Karpas-422 (cell line): ENCODE measurements at regions not wholly inside any gene's neighbourhood (a gene's known extent, or its start where the extent isn't known, plus 50 kb on each side); places are given as distances from the start of the nearest gene placed in this dataset.

Source experiments
- DNase-seq: peaks from one replicate; pipeline ENCODE4 v3.0.0-alpha.2; 2015
- H2AFZ ChIP-seq: fragments of 200-600 bp; sonication (generic); 2 replicates; pipeline ENCODE4 v1.6.1; 2014; ENCODE audit warnings: antibody characterized with exemption, low read length, mixed read lengths
- H3K27ac ChIP-seq: fragments of 200-600 bp; sonication (generic); 2 replicates; pipeline ENCODE4 v1.5.1; 2014; ENCODE audit warnings: mild to moderate bottlenecking, low read length, moderate library complexity
- H3K27me3 ChIP-seq: fragments of 200-600 bp; sonication (generic); 2 replicates; pipeline ENCODE4 v1.6.1; 2014; ENCODE audit warnings: low read length, mixed read lengths
- H3K36me3 ChIP-seq: fragments of 200-600 bp; sonication (generic); 2 replicates; pipeline ENCODE4 v1.6.1; 2014; ENCODE audit warnings: low read length, mixed read lengths; ENCODE audit not compliant: insufficient read depth
- H3K4me1 ChIP-seq: fragments of 200-600 bp; sonication (generic); 2 replicates; pipeline ENCODE4 v1.6.1; 2014; ENCODE audit warnings: mild to moderate bottlenecking, low read length, mixed read lengths
- H3K4me2 ChIP-seq: fragments of 200-600 bp; sonication (generic); 2 replicates; pipeline ENCODE4 v1.6.1; 2014; ENCODE audit warnings: low read length, low read depth, mild to moderate bottlenecking; ENCODE audit not compliant: poor library complexity, severe bottlenecking
- H3K4me3 ChIP-seq: fragments of 200-600 bp; sonication (generic); 2 replicates; pipeline ENCODE4 v1.5.1; 2014; ENCODE audit warnings: mild to moderate bottlenecking, antibody characterized with exemption, low read length, mixed read lengths
- H3K79me2 ChIP-seq: fragments of 200-600 bp; sonication (generic); 2 replicates; pipeline ENCODE4 v1.6.1; 2014; ENCODE audit warnings: mild to moderate bottlenecking, low read length, mixed read lengths
- H3K9ac ChIP-seq: fragments of 200-600 bp; sonication (generic); 2 replicates; pipeline ENCODE4 v1.6.0; 2014; ENCODE audit warnings: low read length
- H3K9me2 ChIP-seq: fragments of 200-600 bp; sonication (generic), shearing (Covaris generic); replicated peaks from 2 replicates; pipeline ENCODE4 v1.6.0; 2014; ENCODE audit warnings: mild to moderate bottlenecking, low read length, moderate library complexity; ENCODE audit not compliant: insufficient read depth
- H3K9me3 ChIP-seq: fragments of 300-700, 200-600 bp; sonication (generic); 2 replicates; pipeline ENCODE4 v1.6.1; 2014; ENCODE audit warnings: low read length, mixed read lengths
- H4K20me1 ChIP-seq: fragments of 200-600 bp; sonication (generic); 2 replicates; pipeline ENCODE4 v1.6.1; 2014; ENCODE audit warnings: mild to moderate bottlenecking, antibody characterized with exemption, low read length, low read depth; ENCODE audit not compliant: insufficient read depth

- H2AFZ ChIP-seq = no peak overlapping the region
- H3K79me2 ChIP-seq = no peaks in the 10 kb centered on the region
- H3K27ac ChIP-seq = no peak overlapping the region
- H4K20me1 ChIP-seq = no peaks in the 10 kb centered on the region
- no peaks in the 10 kb centered on the region for H3K36me3 ChIP-seq
- no peak overlapping the region for H3K4me3 ChIP-seq
- no peaks in the 10 kb centered on the region for H3K9me2 ChIP-seq
- no peaks in the 10 kb centered on the region for H3K4me1 ChIP-seq
- H3K4me2 ChIP-seq = no peak overlapping the region
- no peaks in the 10 kb centered on the region for H3K27me3 ChIP-seq
- no peak for DNase-seq
- no peak overlapping the region for H3K9ac ChIP-seq
- H3K9me3 ChIP-seq = no peaks in the 10 kb centered on the region
These were observed 98.7 kb downstream of the HTR5A start for GRCh38 chr7:155168597-155169480.

GRCh38 chr7:155169498-155170065, 99.5 kb downstream of the HTR5A start:
- no peaks in the 10 kb centered on the region for H3K9me3 ChIP-seq
- H3K36me3 ChIP-seq = no peaks in the 10 kb centered on the region
- no peaks in the 10 kb centered on the region for H3K27me3 ChIP-seq
- H3K9ac ChIP-seq = no peak overlapping the region
- no peak for DNase-seq
- H3K4me3 ChIP-seq = no peak overlapping the region
- no peaks in the 10 kb centered on the region for H3K9me2 ChIP-seq
- no peaks in the 10 kb centered on the region for H3K4me1 ChIP-seq
- H4K20me1 ChIP-seq = no peaks in the 10 kb centered on the region
- H2AFZ ChIP-seq = no peak overlapping the region
- H3K27ac ChIP-seq = no peak overlapping the region
- no peak overlapping the region for H3K4me2 ChIP-seq
- no peaks in the 10 kb centered on the region for H3K79me2 ChIP-seq

- no peaks in the 10 kb centered on the region for H3K27me3 ChIP-seq
- no peaks in the 10 kb centered on the region for H3K9me3 ChIP-seq
- no peaks in the 10 kb centered on the region for H3K79me2 ChIP-seq
- H3K4me2 ChIP-seq = no peak overlapping the region
- H4K20me1 ChIP-seq = no peaks in the 10 kb centered on the region
- DNase-seq = no peak
- no peak overlapping the region for H2AFZ ChIP-seq
- H3K4me1 ChIP-seq = no peaks in the 10 kb centered on the region
- no peaks in the 10 kb centered on the region for H3K36me3 ChIP-seq
- no peak overlapping the region for H3K9ac ChIP-seq
- H3K27ac ChIP-seq = no peak overlapping the region
- H3K4me3 ChIP-seq = no peak overlapping the region
- no peaks in the 10 kb centered on the region for H3K9me2 ChIP-seq
These were observed 100.2 kb downstream of the HTR5A start for GRCh38 chr7:155170331-155170730.

GRCh38 chr7:155172141-155172540, 102.0 kb downstream of the HTR5A start:
- H3K9me3 ChIP-seq = no peaks in the 10 kb centered on the region
- no peaks in the 10 kb centered on the region for H3K36me3 ChIP-seq
- H3K4me2 ChIP-seq = no peak overlapping the region
- H4K20me1 ChIP-seq = no peaks in the 10 kb centered on the region
- no peak overlapping the region for H3K4me3 ChIP-seq
- no peaks in the 10 kb centered on the region for H3K79me2 ChIP-seq
- no peak overlapping the region for H2AFZ ChIP-seq
- H3K27me3 ChIP-seq = no peaks in the 10 kb centered on the region
- no peak overlapping the region for H3K27ac ChIP-seq
- no peaks in the 10 kb centered on the region for H3K9me2 ChIP-seq
- H3K9ac ChIP-seq = no peak overlapping the region
- no peaks in the 10 kb centered on the region for H3K4me1 ChIP-seq
- DNase-seq = no peak

GRCh38 chr7:155173905-155174304, 103.8 kb downstream of the HTR5A start:
- Histone ChIP-seq H3K4me2 (no peak overlapping the region), H3K4me3 (no peak overlapping the region), H3K9me2 (no peaks in the 10 kb centered on the region), H4K20me1 (no peaks in the 10 kb centered on the region), H3K9me3 (no peaks in the 10 kb centered on the region), H3K27ac (no peak overlapping the region), H3K36me3 (no peaks in the 10 kb centered on the region), H3K79me2 (no peaks in the 10 kb centered on the region), H3K9ac (no peak overlapping the region), H3K4me1 (peaks cover 10% of the 10 kb centered on the region), H2AFZ (no peak overlapping the region), H3K27me3 (no peaks in the 10 kb centered on the region)
- DNase-seq = no peak

- H2AFZ ChIP-seq = no peak overlapping the region
- H3K27me3 ChIP-seq = no peaks in the 10 kb centered on the region
- no peaks in the 10 kb centered on the region for H3K9me3 ChIP-seq
- H3K36me3 ChIP-seq = no peaks in the 10 kb centered on the region
- H3K4me2 ChIP-seq = peak overlapping the region; percentile 54
- peaks cover 27% of the 10 kb centered on the region for H3K4me1 ChIP-seq
- H3K9me2 ChIP-seq = no peaks in the 10 kb centered on the region
- H3K9ac ChIP-seq = no peak overlapping the region
- H3K79me2 ChIP-seq = no peaks in the 10 kb centered on the region
- no peaks in the 10 kb centered on the region for H4K20me1 ChIP-seq
- no peak overlapping the region for H3K4me3 ChIP-seq
- no peak for DNase-seq
- no peak overlapping the region for H3K27ac ChIP-seq
These were observed 108.0 kb downstream of the HTR5A start for GRCh38 chr7:155178096-155178495.

GRCh38 chr7:155181768-155182167, 111.6 kb downstream of the HTR5A start:
- Histone ChIP-seq H2AFZ (no peak overlapping the region), H3K4me3 (no peak overlapping the region), H3K4me2 (no peak overlapping the region), H3K9me2 (no peaks in the 10 kb centered on the region), H3K9ac (no peak overlapping the region), H3K27ac (no peak overlapping the region), H3K27me3 (no peaks in the 10 kb centered on the region), H3K4me1 (peaks cover 27% of the 10 kb centered on the region), H4K20me1 (no peaks in the 10 kb centered on the region), H3K79me2 (no peaks in the 10 kb centered on the region), H3K9me3 (no peaks in the 10 kb centered on the region), H3K36me3 (no peaks in the 10 kb centered on the region)
- DNase-seq = no peak

GRCh38 chr7:155182406-155182970, 112.4 kb downstream of the HTR5A start:
- Histone ChIP-seq H3K9me3 (no peaks in the 10 kb centered on the region), H3K9me2 (no peaks in the 10 kb centered on the region), H3K27me3 (no peaks in the 10 kb centered on the region), H4K20me1 (no peaks in the 10 kb centered on the region), H3K4me3 (no peak overlapping the region), H3K36me3 (no peaks in the 10 kb centered on the region), H3K27ac (no peak overlapping the region), H2AFZ (no peak overlapping the region), H3K79me2 (no peaks in the 10 kb centered on the region), H3K4me1 (peaks cover 27% of the 10 kb centered on the region), H3K9ac (no peak overlapping the region), H3K4me2 (no peak overlapping the region)
- DNase-seq = no peak
